GM18499 (cell line): ENCODE measurements at regions not wholly inside any gene's neighbourhood (a gene's known extent, or its start where the extent isn't known, plus 50 kb on each side); places are given as distances from the start of the nearest gene placed in this dataset.

Source experiments
- ATAC-seq: cut with Tn5 transposase; IDR thresholded peaks from one replicate; pipeline ENCODE4 v1.9.1; 2021; ENCODE audit warnings: moderate number of reproducible peaks; ENCODE audit not compliant: insufficient read depth, unreplicated experiment

- ATAC-seq, result no peak
These were observed 226.6 kb downstream of the MTX2 start for GRCh38 chr2:176495826-176496225.

GRCh38 chr2:176496761-176497160 is 227.5 kb downstream of the MTX2 start:
- ATAC-seq, result no peak

- ATAC-seq, result no peak
These were observed 231.7 kb downstream of the MTX2 start for GRCh38 chr2:176500901-176501300.

GRCh38 chr2:176501617-176502016 is 232.4 kb downstream of the MTX2 start:
- no peak for ATAC-seq

- no peak for ATAC-seq
These were observed 233.4 kb downstream of the MTX2 start for GRCh38 chr2:176502619-176503018.

- no peak for ATAC-seq
These were observed 234.5 kb downstream of the MTX2 start for GRCh38 chr2:176503776-176504175.

GRCh38 chr2:176504440-176504839 is 235.2 kb downstream of the MTX2 start:
- no peak for ATAC-seq

- no peak for ATAC-seq
These were observed 238.5 kb downstream of the MTX2 start for GRCh38 chr2:176507786-176508185.

- no peak for ATAC-seq
These were observed 239.1 kb downstream of the MTX2 start for GRCh38 chr2:176508374-176508773.

GRCh38 chr2:176508984-176509740 is 239.9 kb downstream of the MTX2 start:
- ATAC-seq, result peak; percentile 74

GRCh38 chr2:176514276-176514675 is 245.0 kb downstream of the MTX2 start:
- no peak for ATAC-seq

GRCh38 chr2:176514805-176515500 is 245.7 kb downstream of the MTX2 start:
- no peak for ATAC-seq

GRCh38 chr2:176516051-176516602 is 246.9 kb downstream of the MTX2 start:
- no peak for ATAC-seq

GRCh38 chr2:176518823-176519222 is 249.6 kb downstream of the MTX2 start:
- no peak for ATAC-seq

GRCh38 chr2:176521878-176522670 is 252.8 kb downstream of the MTX2 start:
- ATAC-seq, result no peak

- no peak for ATAC-seq
These were observed 255.8 kb downstream of the MTX2 start for GRCh38 chr2:176525086-176525485.

- no peak for ATAC-seq
These were observed 258.0 kb downstream of the MTX2 start for GRCh38 chr2:176526995-176527901.

GRCh38 chr2:176531608-176532007 is 262.4 kb downstream of the MTX2 start:
- no peak for ATAC-seq

- ATAC-seq, result no peak
These were observed 264.4 kb downstream of the MTX2 start for GRCh38 chr2:176533505-176534193.
